ENCODE measurements at regions not wholly inside any gene's neighbourhood (a gene's known extent, or its start where the extent isn't known, plus 50 kb on each side); places are given as distances from the start of the nearest gene placed in this dataset.

- no peak for DNase-seq
These were observed 279.5 kb upstream of the ADAMTS16 start for GRCh38 chr5:4860631-4861030.

GRCh38 chr5:4862500-4862899, 277.6 kb upstream of the ADAMTS16 start:
- DNase-seq: peak; percentile 8 to 40 (median 27)

GRCh38 chr5:4866131-4866659, 273.9 kb upstream of the ADAMTS16 start:
- no peak for DNase-seq

GRCh38 chr5:4866817-4867216, 273.3 kb upstream of the ADAMTS16 start:
- DNase-seq: no peak

GRCh38 chr5:4868140-4868735, 271.9 kb upstream of the ADAMTS16 start:
- peak; percentile 54 to 73 (median 67) for DNase-seq

- DNase-seq: no peak
These were observed 266.5 kb upstream of the ADAMTS16 start for GRCh38 chr5:4873652-4874051.

GRCh38 chr5:4874097-4874496, 266.0 kb upstream of the ADAMTS16 start:
- no peak for DNase-seq

- DNase-seq: no peak
These were observed 264.2 kb upstream of the ADAMTS16 start for GRCh38 chr5:4875942-4876341.

- DNase-seq: no peak
These were observed 263.3 kb upstream of the ADAMTS16 start for GRCh38 chr5:4876804-4877203.

GRCh38 chr5:4877579-4877978, 262.6 kb upstream of the ADAMTS16 start:
- no peak for DNase-seq

GRCh38 chr5:4879075-4879474, 261.1 kb upstream of the ADAMTS16 start:
- no peak for DNase-seq

- peak; percentile 61 to 75 (median 66) for DNase-seq
These were observed 260.3 kb upstream of the ADAMTS16 start for GRCh38 chr5:4879693-4880303.

GRCh38 chr5:4880304-4880741, 259.8 kb upstream of the ADAMTS16 start:
- DNase-seq: no peak

GRCh38 chr5:4881366-4882002, 258.6 kb upstream of the ADAMTS16 start:
- no peak for DNase-seq

GRCh38 chr5:4882186-4882585, 257.9 kb upstream of the ADAMTS16 start:
- DNase-seq: no peak

GRCh38 chr5:4883360-4883759, 256.8 kb upstream of the ADAMTS16 start:
- no peak for DNase-seq

GRCh38 chr5:4893063-4893744, 246.9 kb upstream of the ADAMTS16 start:
- no peak for DNase-seq

GRCh38 chr5:4896328-4896727, 243.8 kb upstream of the ADAMTS16 start:
- no peak for DNase-seq

- no peak for DNase-seq
These were observed 238.8 kb upstream of the ADAMTS16 start for GRCh38 chr5:4901305-4901811.

- no peak for DNase-seq
These were observed 238.2 kb upstream of the ADAMTS16 start for GRCh38 chr5:4901924-4902323.

- DNase-seq: no peak
These were observed 234.2 kb upstream of the ADAMTS16 start for GRCh38 chr5:4905674-4906520.

- no peak for DNase-seq
These were observed 233.3 kb upstream of the ADAMTS16 start for GRCh38 chr5:4906786-4907185.
